Fibroblast of skin of left biceps (primary cell): ENCODE measurements at regions not wholly inside any gene's neighbourhood (a gene's known extent, or its start where the extent isn't known, plus 50 kb on each side); places are given as distances from the start of the nearest gene placed in this dataset.
"Not testable (repeated sequence)": the region's sequence is repeated elsewhere in the genome, so short reads cannot be mapped to it uniquely, and the experiment has no call there.

ENCODE experiments used
- DNase-seq, 2 experiments: peaks; one replicate each; pipeline ENCODE4 v3.0.0-alpha.2; 2013; ENCODE audit warnings: low read depth in 2 of 2

GRCh38 chr6:15081447-15081846, 164.4 kb upstream of the JARID2 start:
- DNase-seq = no peak

GRCh38 chr6:15082708-15083107, 163.2 kb upstream of the JARID2 start:
- DNase-seq = no peak

- no peak for DNase-seq
Observed at GRCh38 chr6:15086348-15087158, 159.3 kb upstream of the JARID2 start.

GRCh38 chr6:15087186-15087589, 158.7 kb upstream of the JARID2 start:
- DNase-seq = no peak

- no peak for DNase-seq
Observed at GRCh38 chr6:15088904-15089568, 156.8 kb upstream of the JARID2 start.

- DNase-seq = no peak
Observed at GRCh38 chr6:15089569-15090144, 156.2 kb upstream of the JARID2 start.

GRCh38 chr6:15090145-15090579, 155.7 kb upstream of the JARID2 start:
- no peak for DNase-seq

- DNase-seq = no peak
Observed at GRCh38 chr6:15090745-15091384, 155.0 kb upstream of the JARID2 start.

GRCh38 chr6:15096894-15097837, 148.7 kb upstream of the JARID2 start:
- DNase-seq = no peak

- no peak for DNase-seq
Observed at GRCh38 chr6:15101130-15101529, 144.7 kb upstream of the JARID2 start.

GRCh38 chr6:15102241-15102640, 143.6 kb upstream of the JARID2 start:
- no peak for DNase-seq

- no peak for DNase-seq
Observed at GRCh38 chr6:15106958-15107643, 138.8 kb upstream of the JARID2 start.

- no peak for DNase-seq
Observed at GRCh38 chr6:15107644-15108382, 138.1 kb upstream of the JARID2 start.

GRCh38 chr6:15108383-15108715, 137.5 kb upstream of the JARID2 start:
- no peak for DNase-seq

- DNase-seq = no peak
Observed at GRCh38 chr6:15109338-15110090, 136.4 kb upstream of the JARID2 start.

GRCh38 chr6:15110726-15111354, 135.0 kb upstream of the JARID2 start:
- no peak for DNase-seq

- DNase-seq = not testable (repeated sequence)
Observed at GRCh38 chr6:15111576-15111975, 134.3 kb upstream of the JARID2 start.

- no peak for DNase-seq
Observed at GRCh38 chr6:15113587-15113986, 132.3 kb upstream of the JARID2 start.

- no peak for DNase-seq
Observed at GRCh38 chr6:15114061-15114460, 131.8 kb upstream of the JARID2 start.
